ENCODE measurements at regions not wholly inside any gene's neighbourhood (a gene's known extent, or its start where the extent isn't known, plus 50 kb on each side); places are given as distances from the start of the nearest gene placed in this dataset.

DNA sequence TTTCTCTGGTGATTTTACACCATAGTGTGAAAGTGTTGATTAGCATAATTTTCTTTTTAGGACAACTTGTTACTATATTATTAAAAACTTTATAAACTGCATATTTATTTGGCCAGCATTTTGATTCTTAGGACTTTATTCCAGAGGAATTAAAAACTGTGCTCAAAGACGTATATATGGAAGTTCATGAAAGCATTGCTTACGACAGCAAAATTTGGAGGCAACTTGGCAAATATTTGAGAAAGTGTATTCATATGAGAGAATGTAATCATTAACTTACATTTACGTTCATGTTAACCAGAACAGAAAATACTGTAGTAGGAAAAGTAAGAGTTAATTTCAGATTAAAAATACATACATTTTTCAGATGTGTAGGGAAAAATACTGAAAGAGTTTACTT lies 203.1 kb downstream of the JCAD start:
- TF ChIP-seq POLR2A (IDR thresholded peaks at IDR 0.05) (no peak), CTCF (IDR thresholded peaks at IDR 0.05) (no peak)
